HS-5 (cell line): ENCODE measurements at regions not wholly inside any gene's neighbourhood (a gene's known extent, or its start where the extent isn't known, plus 50 kb on each side); places are given as distances from the start of the nearest gene placed in this dataset.
"Not testable (repeated sequence)": the region's sequence is repeated elsewhere in the genome, so short reads cannot be mapped to it uniquely, and the experiment has no call there.

ENCODE experiments used
- DNase-seq: peaks from one replicate; pipeline ENCODE4 v3.0.0-alpha.2; 2012; ENCODE audit warnings: low read depth

GRCh38 chr16:76984196-76984595, 206.8 kb upstream of the MON1B start:
- DNase-seq: no peak

GRCh38 chr16:76985392-76986045, 205.5 kb upstream of the MON1B start:
- DNase-seq: no peak

- no peak for DNase-seq
Observed at GRCh38 chr16:76988526-76988925, 202.5 kb upstream of the MON1B start.

GRCh38 chr16:77002644-77003043, 188.3 kb upstream of the MON1B start:
- no peak for DNase-seq

GRCh38 chr16:77009453-77009852, 181.5 kb upstream of the MON1B start:
- no peak for DNase-seq

GRCh38 chr16:77014441-77014840, 176.5 kb upstream of the MON1B start:
- no peak for DNase-seq

- no peak for DNase-seq
Observed at GRCh38 chr16:77030600-77030999, 160.4 kb upstream of the MON1B start.

GRCh38 chr16:77033516-77033915, 157.5 kb upstream of the MON1B start:
- DNase-seq: no peak

GRCh38 chr16:77035361-77035760, 155.6 kb upstream of the MON1B start:
- DNase-seq: no peak

- DNase-seq: no peak
Observed at GRCh38 chr16:77037696-77038347, 153.2 kb upstream of the MON1B start.

- DNase-seq: no peak
Observed at GRCh38 chr16:77041468-77041867, 149.5 kb upstream of the MON1B start.

GRCh38 chr16:77043076-77043475, 147.9 kb upstream of the MON1B start:
- DNase-seq: peak; percentile 13

GRCh38 chr16:77046206-77046605, 144.8 kb upstream of the MON1B start:
- no peak for DNase-seq

GRCh38 chr16:77048085-77048484, 142.9 kb upstream of the MON1B start:
- no peak for DNase-seq

GRCh38 chr16:77049577-77049976, 141.4 kb upstream of the MON1B start:
- DNase-seq: no peak

- not testable (repeated sequence) for DNase-seq
Observed at GRCh38 chr16:77056597-77056996, 134.4 kb upstream of the MON1B start.

- no peak for DNase-seq
Observed at GRCh38 chr16:77057161-77057774, 133.7 kb upstream of the MON1B start.

GRCh38 chr16:77059446-77059845, 131.5 kb upstream of the MON1B start:
- DNase-seq: no peak

GRCh38 chr16:77060614-77061013, 130.4 kb upstream of the MON1B start:
- DNase-seq: no peak

GRCh38 chr16:77062878-77063675, 127.9 kb upstream of the MON1B start:
- DNase-seq: no peak

GRCh38 chr16:77063676-77064016, 127.3 kb upstream of the MON1B start:
- no peak for DNase-seq

- no peak for DNase-seq
Observed at GRCh38 chr16:77064037-77064436, 127.0 kb upstream of the MON1B start.
